Activated CD4-positive, alpha-beta T cell treated with anti-CD3 and anti-CD28 coated beads, Interleukin-2, amount 50 U/mL, for 48 hours (primary cell): ENCODE measurements at regions not wholly inside any gene's neighbourhood (a gene's known extent, or its start where the extent isn't known, plus 50 kb on each side); places are given as distances from the start of the nearest gene placed in this dataset.

Experiments used
- DNase-seq, 2 experiments: peaks; one replicate each; pipeline ENCODE4 v3.0.0-alpha.2; 2020

GRCh38 chr11:95466416-95466815 lies 235.4 kb upstream of the SESN3 start:
- DNase-seq = no peak

GRCh38 chr11:95465887-95466286 lies 234.9 kb upstream of the SESN3 start:
- no peak for DNase-seq

- DNase-seq = no peak
These were observed 230.9 kb upstream of the SESN3 start for GRCh38 chr11:95461858-95462257.

- DNase-seq = no peak
These were observed 230.3 kb upstream of the SESN3 start for GRCh38 chr11:95461348-95461747.

GRCh38 chr11:95459291-95460042 lies 228.5 kb upstream of the SESN3 start:
- no peak for DNase-seq

- DNase-seq = no peak
These were observed 225.9 kb upstream of the SESN3 start for GRCh38 chr11:95456714-95457491.

- no peak for DNase-seq
These were observed 224.4 kb upstream of the SESN3 start for GRCh38 chr11:95455228-95455970.

GRCh38 chr11:95453616-95454171 lies 222.7 kb upstream of the SESN3 start:
- DNase-seq = no peak

GRCh38 chr11:95451682-95452081 lies 220.7 kb upstream of the SESN3 start:
- DNase-seq = no peak

- DNase-seq = no peak
These were observed 220.3 kb upstream of the SESN3 start for GRCh38 chr11:95451261-95451660.

- no peak for DNase-seq
These were observed 219.6 kb upstream of the SESN3 start for GRCh38 chr11:95450547-95451123.

GRCh38 chr11:95445746-95446333 lies 214.8 kb upstream of the SESN3 start:
- DNase-seq = no peak

GRCh38 chr11:95444309-95445241 lies 213.6 kb upstream of the SESN3 start:
- no peak for DNase-seq

GRCh38 chr11:95443386-95443785 lies 212.4 kb upstream of the SESN3 start:
- peak; percentile 4 to 21 for DNase-seq

- DNase-seq = no peak
These were observed 211.6 kb upstream of the SESN3 start for GRCh38 chr11:95442531-95443050.

GRCh38 chr11:95435628-95436353 lies 204.8 kb upstream of the SESN3 start:
- no peak for DNase-seq

GRCh38 chr11:95435192-95435591 lies 204.2 kb upstream of the SESN3 start:
- DNase-seq = no peak

GRCh38 chr11:95434489-95435057 lies 203.6 kb upstream of the SESN3 start:
- DNase-seq = no peak

- no peak for DNase-seq
These were observed 203.0 kb upstream of the SESN3 start for GRCh38 chr11:95434009-95434408.
